ENCODE measurements at regions not wholly inside any gene's neighbourhood (a gene's known extent, or its start where the extent isn't known, plus 50 kb on each side); places are given as distances from the start of the nearest gene placed in this dataset.

DNA sequence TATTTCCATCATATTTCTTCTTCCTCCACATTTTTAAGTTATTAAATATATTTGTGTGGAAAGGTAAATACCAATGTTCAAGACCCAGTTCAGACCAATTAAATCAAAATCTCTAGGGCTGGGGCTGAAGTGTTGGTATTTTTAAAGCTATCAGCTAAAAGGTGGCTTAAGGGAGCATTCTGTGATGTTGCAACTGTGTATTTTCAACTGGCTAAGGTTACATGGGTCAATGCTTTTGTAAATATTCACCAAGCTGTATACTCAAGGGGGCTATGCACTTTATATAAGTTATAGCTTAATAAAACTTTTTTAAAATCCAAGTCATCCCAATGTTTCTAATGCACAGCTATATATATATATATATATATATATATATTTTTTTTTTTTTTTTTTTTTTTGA, 316.9 kb upstream of the GRM3 start:
- H3K27ac ChIP-seq (replicated peaks), result no peak overlapping the region
- H3K4me3 ChIP-seq (replicated peaks; ENCODE audit: insufficient read depth, low read length), result no peak overlapping the region

DNA sequence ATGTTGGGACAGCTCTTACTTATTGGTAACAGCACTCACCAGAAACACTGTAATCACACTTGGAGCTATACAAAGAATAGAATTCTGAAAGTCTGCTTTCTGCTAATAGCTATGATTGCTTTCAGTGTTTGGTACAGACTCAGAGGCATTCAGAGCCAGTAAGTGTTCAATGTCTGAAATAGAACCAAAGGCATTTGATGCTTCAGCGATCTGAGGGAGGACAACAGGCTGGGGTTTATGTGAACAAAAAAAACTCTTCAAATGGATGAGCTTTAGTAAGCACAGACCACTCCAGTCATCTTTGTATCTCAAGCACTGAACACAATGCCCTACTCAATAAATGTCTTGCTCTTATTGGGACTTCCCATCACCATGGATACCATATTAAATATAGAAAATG, 322.8 kb upstream of the GRM3 start:
- Histone ChIP-seq H3K4me3 (replicated peaks; ENCODE audit: insufficient read depth, low read length) (no peak overlapping the region), H3K27me3 (ENCODE audit: insufficient read depth, poor library complexity, severe bottlenecking) (no peaks in the 10 kb centered on the region), H3K27ac (replicated peaks) (no peak overlapping the region)
- no peak for TF ChIP-seq GABPA (IDR thresholded peaks at IDR 0.05; ENCODE audit: low read depth)
- no peak for DNase-seq (ENCODE audit: low read depth in 1 of 2, low spot score in 1 of 2)

More for the DNA sequence above, 316.9 kb upstream of the GRM3 start:
- DNase-seq (ENCODE audit: low read depth in 1 of 2, low spot score in 1 of 2), result no peak
- TF ChIP-seq, protein P1, sequence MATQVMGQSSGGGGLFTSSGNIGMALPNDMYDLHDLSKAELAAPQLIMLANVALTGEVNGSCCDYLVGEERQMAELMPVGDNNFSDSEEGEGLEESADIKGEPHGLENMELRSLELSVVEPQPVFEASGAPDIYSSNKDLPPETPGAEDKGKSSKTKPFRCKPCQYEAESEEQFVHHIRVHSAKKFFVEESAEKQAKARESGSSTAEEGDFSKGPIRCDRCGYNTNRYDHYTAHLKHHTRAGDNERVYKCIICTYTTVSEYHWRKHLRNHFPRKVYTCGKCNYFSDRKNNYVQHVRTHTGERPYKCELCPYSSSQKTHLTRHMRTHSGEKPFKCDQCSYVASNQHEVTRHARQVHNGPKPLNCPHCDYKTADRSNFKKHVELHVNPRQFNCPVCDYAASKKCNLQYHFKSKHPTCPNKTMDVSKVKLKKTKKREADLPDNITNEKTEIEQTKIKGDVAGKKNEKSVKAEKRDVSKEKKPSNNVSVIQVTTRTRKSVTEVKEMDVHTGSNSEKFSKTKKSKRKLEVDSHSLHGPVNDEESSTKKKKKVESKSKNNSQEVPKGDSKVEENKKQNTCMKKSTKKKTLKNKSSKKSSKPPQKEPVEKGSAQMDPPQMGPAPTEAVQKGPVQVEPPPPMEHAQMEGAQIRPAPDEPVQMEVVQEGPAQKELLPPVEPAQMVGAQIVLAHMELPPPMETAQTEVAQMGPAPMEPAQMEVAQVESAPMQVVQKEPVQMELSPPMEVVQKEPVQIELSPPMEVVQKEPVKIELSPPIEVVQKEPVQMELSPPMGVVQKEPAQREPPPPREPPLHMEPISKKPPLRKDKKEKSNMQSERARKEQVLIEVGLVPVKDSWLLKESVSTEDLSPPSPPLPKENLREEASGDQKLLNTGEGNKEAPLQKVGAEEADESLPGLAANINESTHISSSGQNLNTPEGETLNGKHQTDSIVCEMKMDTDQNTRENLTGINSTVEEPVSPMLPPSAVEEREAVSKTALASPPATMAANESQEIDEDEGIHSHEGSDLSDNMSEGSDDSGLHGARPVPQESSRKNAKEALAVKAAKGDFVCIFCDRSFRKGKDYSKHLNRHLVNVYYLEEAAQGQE (IDR thresholded peaks at IDR 0.05; ENCODE audit: insufficient replicate concordance, low read depth), result no peak
- TF ChIP-seq, protein P2, sequence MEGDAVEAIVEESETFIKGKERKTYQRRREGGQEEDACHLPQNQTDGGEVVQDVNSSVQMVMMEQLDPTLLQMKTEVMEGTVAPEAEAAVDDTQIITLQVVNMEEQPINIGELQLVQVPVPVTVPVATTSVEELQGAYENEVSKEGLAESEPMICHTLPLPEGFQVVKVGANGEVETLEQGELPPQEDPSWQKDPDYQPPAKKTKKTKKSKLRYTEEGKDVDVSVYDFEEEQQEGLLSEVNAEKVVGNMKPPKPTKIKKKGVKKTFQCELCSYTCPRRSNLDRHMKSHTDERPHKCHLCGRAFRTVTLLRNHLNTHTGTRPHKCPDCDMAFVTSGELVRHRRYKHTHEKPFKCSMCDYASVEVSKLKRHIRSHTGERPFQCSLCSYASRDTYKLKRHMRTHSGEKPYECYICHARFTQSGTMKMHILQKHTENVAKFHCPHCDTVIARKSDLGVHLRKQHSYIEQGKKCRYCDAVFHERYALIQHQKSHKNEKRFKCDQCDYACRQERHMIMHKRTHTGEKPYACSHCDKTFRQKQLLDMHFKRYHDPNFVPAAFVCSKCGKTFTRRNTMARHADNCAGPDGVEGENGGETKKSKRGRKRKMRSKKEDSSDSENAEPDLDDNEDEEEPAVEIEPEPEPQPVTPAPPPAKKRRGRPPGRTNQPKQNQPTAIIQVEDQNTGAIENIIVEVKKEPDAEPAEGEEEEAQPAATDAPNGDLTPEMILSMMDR (IDR thresholded peaks at IDR 0.05; ENCODE audit: insufficient read depth, low read length), result no peak
- H3K27me3 ChIP-seq (ENCODE audit: insufficient read depth, poor library complexity, severe bottlenecking), result no peaks in the 10 kb centered on the region

DNA sequence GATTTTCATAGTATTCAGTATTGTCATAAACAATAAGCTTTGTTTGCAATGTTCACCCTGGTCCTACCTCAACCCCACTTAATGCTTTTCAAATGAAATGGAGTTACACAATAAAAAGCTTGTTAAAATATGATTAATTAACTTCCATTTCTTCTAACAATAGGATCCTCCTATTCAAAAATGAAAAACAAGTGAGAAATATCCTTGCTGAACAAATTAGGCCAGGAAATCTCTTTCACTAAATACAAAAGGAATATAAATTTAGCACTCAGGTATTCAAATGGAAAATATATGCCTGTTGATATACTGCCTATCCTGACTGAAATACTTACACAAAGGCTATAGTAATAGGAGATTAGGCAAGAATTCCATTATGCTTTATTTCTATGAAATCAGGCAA, 323.4 kb upstream of the GRM3 start:
- Histone ChIP-seq H3K27ac (replicated peaks) (no peak overlapping the region), H3K27me3 (ENCODE audit: insufficient read depth, poor library complexity, severe bottlenecking) (no peaks in the 10 kb centered on the region), H3K4me3 (replicated peaks; ENCODE audit: insufficient read depth, low read length) (no peak overlapping the region)
- TF ChIP-seq POLR2AphosphoS5 (IDR thresholded peaks at IDR 0.05; ENCODE audit: low read depth) (no peak), SPI1 (IDR thresholded peaks at IDR 0.05; ENCODE audit: borderline replicate concordance, low read depth) (no peak), GABPA (IDR thresholded peaks at IDR 0.05; ENCODE audit: low read depth) (no peak)
- TF ChIP-seq, protein P2 (IDR thresholded peaks at IDR 0.05; ENCODE audit: insufficient read depth, low read length), result no peak
- TF ChIP-seq, protein P1 (IDR thresholded peaks at IDR 0.05; ENCODE audit: insufficient replicate concordance, low read depth), result no peak
- DNase-seq (ENCODE audit: low read depth in 1 of 2, low spot score in 1 of 2), result no peak

DNA sequence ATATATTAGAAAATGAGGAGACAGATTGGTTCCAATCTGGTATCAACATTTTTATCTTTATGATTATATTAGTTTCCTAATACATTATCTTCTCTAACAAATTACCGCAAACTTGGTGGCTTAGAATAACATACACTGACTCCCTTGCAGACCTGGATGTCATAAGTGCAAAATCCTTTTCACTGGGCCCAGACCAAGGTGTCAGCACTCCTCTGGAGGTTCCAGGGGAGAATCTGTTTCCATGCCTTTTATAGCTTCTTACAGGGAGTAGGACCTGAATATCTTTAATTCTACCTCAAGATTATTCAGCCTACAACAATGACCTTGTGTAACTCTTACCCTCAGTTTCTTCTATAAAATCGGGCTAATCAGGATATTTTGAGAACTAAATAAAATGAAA, 329.9 kb upstream of the GRM3 start:
- no peak overlapping the region for H3K27ac ChIP-seq (replicated peaks)
- no peak for DNase-seq (ENCODE audit: low read depth in 1 of 2, low spot score in 1 of 2)
- H3K27me3 ChIP-seq (ENCODE audit: insufficient read depth, poor library complexity, severe bottlenecking), result no peaks in the 10 kb centered on the region
- TF ChIP-seq GABPA (IDR thresholded peaks at IDR 0.05; ENCODE audit: low read depth) (no peak), POLR2AphosphoS5 (IDR thresholded peaks at IDR 0.05; ENCODE audit: low read depth) (no peak), SPI1 (IDR thresholded peaks at IDR 0.05; ENCODE audit: borderline replicate concordance, low read depth) (no peak)
- TF ChIP-seq, protein P1 (IDR thresholded peaks at IDR 0.05; ENCODE audit: insufficient replicate concordance, low read depth), result no peak
- TF ChIP-seq, protein P2 (IDR thresholded peaks at IDR 0.05; ENCODE audit: insufficient read depth, low read length), result no peak
- no peak overlapping the region for H3K4me3 ChIP-seq (replicated peaks; ENCODE audit: insufficient read depth, low read length)

Measured in HL-60 (cell line).